CD4-positive, alpha-beta T cell treated with Interleukin-15 for 4 hours (primary cell): ENCODE measurements at regions not wholly inside any gene's neighbourhood (a gene's known extent, or its start where the extent isn't known, plus 50 kb on each side); places are given as distances from the start of the nearest gene placed in this dataset.
"Not testable (repeated sequence)": the region's sequence is repeated elsewhere in the genome, so short reads cannot be mapped to it uniquely, and the experiment has no call there.

ENCODE experiments used
- DNase-seq: peaks from one replicate; pipeline ENCODE4 v3.0.0-alpha.2; 2020; ENCODE audit warnings: low spot score

- DNase-seq, result no peak
These were observed 219.1 kb downstream of the SEC23IP start for GRCh38 chr10:120111628-120112027.

- no peak for DNase-seq
These were observed 220.3 kb downstream of the SEC23IP start for GRCh38 chr10:120112809-120113208.

GRCh38 chr10:120115959-120116358 is 223.4 kb downstream of the SEC23IP start:
- no peak for DNase-seq

GRCh38 chr10:120121768-120122167 is 229.2 kb downstream of the SEC23IP start:
- no peak for DNase-seq

GRCh38 chr10:120131183-120131582 is 238.7 kb downstream of the SEC23IP start:
- DNase-seq, result no peak

GRCh38 chr10:120132811-120133210 is 240.3 kb downstream of the SEC23IP start:
- no peak for DNase-seq

GRCh38 chr10:120138689-120139088 is 246.2 kb downstream of the SEC23IP start:
- no peak for DNase-seq

- no peak for DNase-seq
These were observed 252.6 kb downstream of the SEC23IP start for GRCh38 chr10:120145107-120145506.

GRCh38 chr10:120156614-120157274 is 264.2 kb downstream of the SEC23IP start:
- no peak for DNase-seq

GRCh38 chr10:120161111-120161510 is 268.6 kb downstream of the SEC23IP start:
- DNase-seq, result no peak

GRCh38 chr10:120162471-120162870 is 269.9 kb downstream of the SEC23IP start:
- no peak for DNase-seq

GRCh38 chr10:120172356-120172755 is 279.8 kb downstream of the SEC23IP start:
- DNase-seq, result no peak

GRCh38 chr10:120174491-120174890 is 282.0 kb downstream of the SEC23IP start:
- no peak for DNase-seq

- DNase-seq, result no peak
These were observed 279.7 kb upstream of the PLPP4 start for GRCh38 chr10:120177330-120177729.

- no peak for DNase-seq
These were observed 276.9 kb upstream of the PLPP4 start for GRCh38 chr10:120180160-120180559.

GRCh38 chr10:120181154-120181553 is 275.9 kb upstream of the PLPP4 start:
- DNase-seq, result no peak

GRCh38 chr10:120182431-120182830 is 274.6 kb upstream of the PLPP4 start:
- no peak for DNase-seq

GRCh38 chr10:120183546-120183945 is 273.5 kb upstream of the PLPP4 start:
- no peak for DNase-seq

GRCh38 chr10:120184547-120185337 is 272.3 kb upstream of the PLPP4 start:
- DNase-seq, result no peak

GRCh38 chr10:120186506-120186905 is 270.5 kb upstream of the PLPP4 start:
- DNase-seq, result no peak

GRCh38 chr10:120187168-120187567 is 269.9 kb upstream of the PLPP4 start:
- not testable (repeated sequence) for DNase-seq

GRCh38 chr10:120188950-120189349 is 268.1 kb upstream of the PLPP4 start:
- no peak for DNase-seq

GRCh38 chr10:120195984-120196712 is 260.9 kb upstream of the PLPP4 start:
- no peak for DNase-seq
